LNCAP (cell line): ENCODE measurements at regions not wholly inside any gene's neighbourhood (a gene's known extent, or its start where the extent isn't known, plus 50 kb on each side); places are given as distances from the start of the nearest gene placed in this dataset.

Experiments
- TF ChIP-seq, protein P1 (sequence below): fragments of 450-650 bp; IDR thresholded peaks from 2 replicates; pipeline ENCODE4 v1.5.1; 2017; ENCODE audit warnings: mild to moderate bottlenecking

- TF ChIP-seq, protein P1, sequence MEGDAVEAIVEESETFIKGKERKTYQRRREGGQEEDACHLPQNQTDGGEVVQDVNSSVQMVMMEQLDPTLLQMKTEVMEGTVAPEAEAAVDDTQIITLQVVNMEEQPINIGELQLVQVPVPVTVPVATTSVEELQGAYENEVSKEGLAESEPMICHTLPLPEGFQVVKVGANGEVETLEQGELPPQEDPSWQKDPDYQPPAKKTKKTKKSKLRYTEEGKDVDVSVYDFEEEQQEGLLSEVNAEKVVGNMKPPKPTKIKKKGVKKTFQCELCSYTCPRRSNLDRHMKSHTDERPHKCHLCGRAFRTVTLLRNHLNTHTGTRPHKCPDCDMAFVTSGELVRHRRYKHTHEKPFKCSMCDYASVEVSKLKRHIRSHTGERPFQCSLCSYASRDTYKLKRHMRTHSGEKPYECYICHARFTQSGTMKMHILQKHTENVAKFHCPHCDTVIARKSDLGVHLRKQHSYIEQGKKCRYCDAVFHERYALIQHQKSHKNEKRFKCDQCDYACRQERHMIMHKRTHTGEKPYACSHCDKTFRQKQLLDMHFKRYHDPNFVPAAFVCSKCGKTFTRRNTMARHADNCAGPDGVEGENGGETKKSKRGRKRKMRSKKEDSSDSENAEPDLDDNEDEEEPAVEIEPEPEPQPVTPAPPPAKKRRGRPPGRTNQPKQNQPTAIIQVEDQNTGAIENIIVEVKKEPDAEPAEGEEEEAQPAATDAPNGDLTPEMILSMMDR, result no peak
Measured at GRCh38 chr4:115424852-115425251, 311.4 kb upstream of the NDST4 start.

GRCh38 chr4:115418635-115419396 lies 305.4 kb upstream of the NDST4 start:
- TF ChIP-seq, protein P1, result no peak

GRCh38 chr4:115396034-115396433 lies 282.6 kb upstream of the NDST4 start:
- TF ChIP-seq, protein P1, result no peak

DNA sequence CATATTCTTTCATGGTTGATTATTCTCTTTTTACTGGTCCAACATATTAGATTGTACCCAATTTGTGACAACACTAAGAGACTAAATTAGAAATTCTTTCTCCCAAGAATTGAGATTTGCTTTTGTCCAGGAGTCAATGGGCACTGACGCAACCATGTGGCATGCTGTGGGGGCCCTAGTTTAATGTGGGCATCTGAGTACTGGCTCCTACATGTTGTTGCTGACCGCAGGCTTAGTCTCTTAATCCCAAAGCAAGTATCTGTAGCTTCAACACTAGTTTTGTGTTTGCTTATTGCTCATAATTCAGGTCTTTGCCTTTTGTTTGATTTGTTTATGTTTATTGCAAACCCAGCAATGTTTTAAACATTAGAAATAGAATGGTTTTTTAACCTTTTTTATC lies 263.4 kb upstream of the NDST4 start:
- TF ChIP-seq, protein P1, result no peak

- TF ChIP-seq, protein P1, result no peak
Measured at GRCh38 chr4:115374621-115375020, 261.2 kb upstream of the NDST4 start.

DNA sequence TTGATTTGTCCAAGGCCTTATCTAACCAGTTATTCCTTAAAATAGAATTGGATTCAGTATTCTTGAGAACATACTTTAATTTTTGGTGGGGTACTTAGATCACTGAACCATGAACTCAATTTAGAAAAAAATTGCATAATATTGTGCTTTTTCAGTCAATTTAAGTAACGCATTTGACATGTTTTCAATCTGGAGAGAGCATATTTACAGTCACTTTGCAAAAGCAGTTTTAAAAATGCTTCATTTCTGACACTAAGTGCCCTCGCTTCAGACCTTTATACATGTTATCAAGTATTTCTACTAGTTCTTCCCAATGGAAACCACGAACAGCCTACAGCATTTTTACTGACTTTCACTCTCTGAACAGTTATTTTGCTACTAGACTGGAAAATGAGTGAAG lies 257.1 kb upstream of the NDST4 start:
- TF ChIP-seq, protein P1, result no peak

- TF ChIP-seq, protein P1, result no peak
Measured at GRCh38 chr4:115370012-115370411, 256.6 kb upstream of the NDST4 start.

GRCh38 chr4:115366390-115366789 lies 253.0 kb upstream of the NDST4 start:
- TF ChIP-seq, protein P1, result no peak
